Astrocyte (in vitro differentiated cells and primary cell): ENCODE measurements at regions not wholly inside any gene's neighbourhood (a gene's known extent, or its start where the extent isn't known, plus 50 kb on each side); places are given as distances from the start of the nearest gene placed in this dataset.

Experiments
- DNase-seq: peaks from one replicate; pipeline ENCODE4 v3.0.0-alpha.2; 2010; ENCODE audit warnings: low read depth
- FAIRE-seq: peaks from 2 replicates; lab custom pipeline; 2011; peaks lifted over from hg19 to GRCh38; lab: Jason Lieb, UNC
- H2AFZ ChIP-seq: 2 replicates; pipeline ENCODE4 v1.6.0; 2012; ENCODE audit warnings: low read depth, low read length, inconsistent platforms
- H3K27ac ChIP-seq: 2 replicates; pipeline ENCODE4 v1.5.1; 2011; ENCODE audit warnings: low read depth, low read length, inconsistent platforms
- H3K27me3 ChIP-seq: 2 replicates; pipeline ENCODE4 v1.6.0; 2011; ENCODE audit warnings: low read length, inconsistent platforms; ENCODE audit not compliant: insufficient read depth
- H3K36me3 ChIP-seq: 2 replicates; pipeline ENCODE4 v1.5.1; 2011; ENCODE audit warnings: low read length, inconsistent platforms; ENCODE audit not compliant: insufficient read depth
- H3K4me1 ChIP-seq: 2 replicates; pipeline ENCODE4 v1.5.1; 2011; ENCODE audit warnings: low read length, inconsistent platforms; ENCODE audit not compliant: insufficient read depth
- H3K4me2 ChIP-seq: 2 replicates; pipeline ENCODE4 v1.6.0; 2012; ENCODE audit warnings: low read length, inconsistent platforms
- H3K4me3 ChIP-seq: 2 replicates; pipeline ENCODE4 v1.5.1; 2011; ENCODE audit warnings: low read depth, mild to moderate bottlenecking, low read length, inconsistent platforms; ENCODE audit not compliant: insufficient read depth
- H3K79me2 ChIP-seq: 2 replicates; pipeline ENCODE4 v1.6.0; 2012; ENCODE audit warnings: mild to moderate bottlenecking, low read length, inconsistent platforms; ENCODE audit not compliant: insufficient read depth
- H3K9ac ChIP-seq: 2 replicates; pipeline ENCODE4 v1.6.0; 2012; ENCODE audit warnings: mild to moderate bottlenecking, low read length, inconsistent platforms
- H3K9me3 ChIP-seq: 2 replicates; pipeline ENCODE4 v1.5.1; 2012; ENCODE audit warnings: low read depth, mild to moderate bottlenecking, low read length, inconsistent platforms; ENCODE audit not compliant: insufficient read depth
- H4K20me1 ChIP-seq: 2 replicates; pipeline ENCODE4 v1.6.0; 2012; ENCODE audit warnings: low read length, inconsistent platforms; ENCODE audit not compliant: insufficient read depth
- H3K27ac Mint-ChIP-seq: one replicate; pipeline ENCODE4 v1.8.0; 2021; ENCODE audit warnings: mild to moderate bottlenecking, mixed read lengths; ENCODE audit not compliant: unreplicated experiment
- H3K27me3 Mint-ChIP-seq: one replicate; pipeline ENCODE4 v1.8.0; 2021; ENCODE audit warnings: low read depth, mixed read lengths; ENCODE audit not compliant: unreplicated experiment
- H3K36me3 Mint-ChIP-seq: one replicate; pipeline ENCODE4 v1.8.0; 2021; ENCODE audit warnings: low read depth, mixed read lengths; ENCODE audit not compliant: unreplicated experiment
- H3K4me1 Mint-ChIP-seq: one replicate; pipeline ENCODE4 v1.8.0; 2021; ENCODE audit warnings: low read depth, mixed read lengths; ENCODE audit not compliant: unreplicated experiment
- H3K4me3 Mint-ChIP-seq: one replicate; pipeline ENCODE4 v1.8.0; 2021; ENCODE audit warnings: mild to moderate bottlenecking, moderate library complexity, mixed read lengths; ENCODE audit not compliant: unreplicated experiment
- H3K9me3 Mint-ChIP-seq: one replicate; pipeline ENCODE4 v1.8.0; 2021; ENCODE audit warnings: mild to moderate bottlenecking, mixed read lengths; ENCODE audit not compliant: unreplicated experiment
- CTCF ChIP-seq: IDR thresholded peaks from 2 replicates; pipeline ENCODE4 v1.5.1; 2011; ENCODE audit warnings: low read depth, mild to moderate bottlenecking, inconsistent platforms, low read length, moderate library complexity; ENCODE audit not compliant: insufficient read depth
- EZH2 ChIP-seq: IDR thresholded peaks from 2 replicates; pipeline ENCODE4 v1.6.1; 2012; ENCODE audit warnings: mild to moderate bottlenecking, low read length, inconsistent platforms; ENCODE audit not compliant: insufficient read depth

DNA sequence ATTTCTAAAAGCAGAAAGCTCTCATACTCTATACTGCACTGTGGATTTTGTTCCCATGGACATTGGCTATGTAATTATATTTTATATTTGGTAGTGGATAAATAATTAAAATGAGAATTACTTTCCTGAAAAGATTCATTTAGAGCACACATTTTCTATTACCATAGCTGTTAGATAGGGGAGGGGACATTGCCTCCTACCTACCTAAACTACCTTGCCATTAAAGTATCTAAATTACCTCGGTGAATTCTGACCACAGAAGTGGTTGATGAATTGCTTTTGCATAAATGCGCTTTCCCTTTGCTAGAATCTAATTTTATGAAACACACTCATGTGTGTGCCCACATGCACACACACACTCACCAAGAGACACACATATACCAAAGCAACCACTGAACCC lies 329.1 kb downstream of the MTX2 start:
- Mint-ChIP-seq H3K36me3 (no peaks in the 10 kb centered on the region), H3K27me3 (peaks cover 13% of the 10 kb centered on the region), H3K9me3 (peaks cover 2% of the 10 kb centered on the region), H3K4me1 (no peaks in the 10 kb centered on the region), H3K4me3 (no peak overlapping the region), H3K27ac (no peak overlapping the region)
- DNase-seq (no peak), FAIRE-seq (no peak)
- Histone ChIP-seq H3K9ac (no peak overlapping the region), H4K20me1 (no peaks in the 10 kb centered on the region), H3K4me1 (no peaks in the 10 kb centered on the region), H3K27ac (no peak overlapping the region), H3K9me3 (no peaks in the 10 kb centered on the region), H3K27me3 (peaks cover 7% of the 10 kb centered on the region), H3K4me2 (no peak overlapping the region), H2AFZ (no peak overlapping the region), H3K79me2 (no peaks in the 10 kb centered on the region), H3K4me3 (no peak overlapping the region), H3K36me3 (no peaks in the 10 kb centered on the region)
- TF ChIP-seq CTCF (no peak), EZH2 (no peak)

GRCh38 chr2:176599796-176600485 lies 330.7 kb downstream of the MTX2 start:
- Histone ChIP-seq H3K4me2 (no peak overlapping the region), H3K4me1 (no peaks in the 10 kb centered on the region), H3K36me3 (no peaks in the 10 kb centered on the region), H3K9ac (no peak overlapping the region), H2AFZ (no peak overlapping the region), H3K79me2 (no peaks in the 10 kb centered on the region), H3K9me3 (no peaks in the 10 kb centered on the region), H4K20me1 (no peaks in the 10 kb centered on the region), H3K27me3 (peaks cover 7% of the 10 kb centered on the region), H3K4me3 (no peak overlapping the region), H3K27ac (no peak overlapping the region)
- Mint-ChIP-seq H3K27me3 (peaks cover 15% of the 10 kb centered on the region), H3K27ac (no peak overlapping the region), H3K9me3 (peaks cover 1% of the 10 kb centered on the region), H3K4me3 (no peak overlapping the region), H3K4me1 (no peaks in the 10 kb centered on the region), H3K36me3 (no peaks in the 10 kb centered on the region)
- TF ChIP-seq CTCF = no peak
- no peak for TF ChIP-seq EZH2
- DNase-seq = no peak
- FAIRE-seq = no peak

- Histone ChIP-seq H3K9ac (no peak overlapping the region), H3K4me1 (no peaks in the 10 kb centered on the region), H2AFZ (no peak overlapping the region), H3K27ac (no peak overlapping the region), H3K9me3 (no peaks in the 10 kb centered on the region), H3K79me2 (no peaks in the 10 kb centered on the region), H3K4me2 (no peak overlapping the region), H3K27me3 (peaks cover 7% of the 10 kb centered on the region), H3K4me3 (no peak overlapping the region), H3K36me3 (no peaks in the 10 kb centered on the region), H4K20me1 (no peaks in the 10 kb centered on the region)
- TF ChIP-seq CTCF = no peak
- TF ChIP-seq EZH2 = no peak
- no peaks in the 10 kb centered on the region for H3K36me3 Mint-ChIP-seq
- peaks cover 1% of the 10 kb centered on the region for H3K9me3 Mint-ChIP-seq
- FAIRE-seq = no peak
- no peak for DNase-seq
- H3K27me3 Mint-ChIP-seq = peaks cover 13% of the 10 kb centered on the region
- no peak overlapping the region for H3K27ac Mint-ChIP-seq
- no peak overlapping the region for H3K4me3 Mint-ChIP-seq
- no peaks in the 10 kb centered on the region for H3K4me1 Mint-ChIP-seq
Observed at GRCh38 chr2:176601066-176601465, 331.8 kb downstream of the MTX2 start.
